ENCODE measurements at regions not wholly inside any gene's neighbourhood (a gene's known extent, or its start where the extent isn't known, plus 50 kb on each side); places are given as distances from the start of the nearest gene placed in this dataset.

GRCh38 chr3:64870876-64871646 lies 183.3 kb upstream of the ADAMTS9 start:
- no peak for TF ChIP-seq CTCF (IDR thresholded peaks at IDR 0.05)
- TF ChIP-seq POLR2A (IDR thresholded peaks at IDR 0.05) = no peak
- Histone ChIP-seq H3K27ac (no peak overlapping the region), H3K4me1 (no peaks in the 10 kb centered on the region), H3K36me3 (no peaks in the 10 kb centered on the region), H3K27me3 (no peaks in the 10 kb centered on the region), H3K4me3 (replicated peaks in 1 of 3) (no peak overlapping the region), H3K9me3 (no peaks in the 10 kb centered on the region)
- intact Hi-C loops (cut with DNase I) = no loop called here
- DNase-seq = no peak
- 92 to 96% methylated on average over 4 of the region's 4 CpGs for whole genome bisulfite sequencing, 2 donors

GRCh38 chr3:64867224-64867623 lies 179.4 kb upstream of the ADAMTS9 start:
- TF ChIP-seq POLR2A (IDR thresholded peaks at IDR 0.05) (no peak), CTCF (IDR thresholded peaks at IDR 0.05) (no peak)
- Histone ChIP-seq H3K27ac (no peak overlapping the region), H3K36me3 (no peaks in the 10 kb centered on the region), H3K4me3 (replicated peaks in 1 of 3) (no peak overlapping the region), H3K4me1 (no peaks in the 10 kb centered on the region), H3K27me3 (no peaks in the 10 kb centered on the region), H3K9me3 (no peaks in the 10 kb centered on the region)
- DNase-seq = no peak
- 79 to 87% methylated on average over 2 of the region's 2 CpGs for WGBS, 2 donors
- intact Hi-C loops (cut with DNase I) = no loop called here

GRCh38 chr3:64865839-64866570 lies 178.2 kb upstream of the ADAMTS9 start:
- no peak overlapping the region for H3K27ac ChIP-seq
- intact Hi-C loops (cut with DNase I) = no loop called here
- no peaks in the 10 kb centered on the region for H3K4me1 ChIP-seq
- no peak for TF ChIP-seq CTCF (IDR thresholded peaks at IDR 0.05)
- TF ChIP-seq POLR2A (IDR thresholded peaks at IDR 0.05) = no peak
- no peaks in the 10 kb centered on the region for H3K9me3 ChIP-seq
- 82 to 83% methylated on average over 4 of the region's 4 CpGs for WGBS, 2 donors
- H3K4me3 ChIP-seq (replicated peaks in 1 of 3) = no peak overlapping the region
- no peaks in the 10 kb centered on the region for H3K27me3 ChIP-seq
- no peaks in the 10 kb centered on the region for H3K36me3 ChIP-seq
- no peak for DNase-seq

- Histone ChIP-seq H3K9me3 (no peaks in the 10 kb centered on the region), H3K36me3 (no peaks in the 10 kb centered on the region), H3K27me3 (no peaks in the 10 kb centered on the region), H3K4me1 (no peaks in the 10 kb centered on the region), H3K27ac (no peak overlapping the region), H3K4me3 (replicated peaks in 1 of 3) (no peak overlapping the region)
- WGBS, 2 donors = 93 to 95% methylated on average over 11 of the region's 11 CpGs
- intact Hi-C loops (cut with DNase I) = no loop called here
- TF ChIP-seq CTCF (IDR thresholded peaks at IDR 0.05) (no peak), POLR2A (IDR thresholded peaks at IDR 0.05) (no peak)
- DNase-seq = no peak
These were observed 175.7 kb upstream of the ADAMTS9 start for GRCh38 chr3:64863226-64864212.

All from thyroid gland (tissue), 4 donors.